ENCODE measurements at regions not wholly inside any gene's neighbourhood (a gene's known extent, or its start where the extent isn't known, plus 50 kb on each side); places are given as distances from the start of the nearest gene placed in this dataset.
A peak's percentile ranks its signal among the peaks of the same experiment; 100 is the strongest.
"Not testable (repeated sequence)": the region's sequence is repeated elsewhere in the genome, so short reads cannot be mapped to it uniquely, and the experiment has no call there.

DNA sequence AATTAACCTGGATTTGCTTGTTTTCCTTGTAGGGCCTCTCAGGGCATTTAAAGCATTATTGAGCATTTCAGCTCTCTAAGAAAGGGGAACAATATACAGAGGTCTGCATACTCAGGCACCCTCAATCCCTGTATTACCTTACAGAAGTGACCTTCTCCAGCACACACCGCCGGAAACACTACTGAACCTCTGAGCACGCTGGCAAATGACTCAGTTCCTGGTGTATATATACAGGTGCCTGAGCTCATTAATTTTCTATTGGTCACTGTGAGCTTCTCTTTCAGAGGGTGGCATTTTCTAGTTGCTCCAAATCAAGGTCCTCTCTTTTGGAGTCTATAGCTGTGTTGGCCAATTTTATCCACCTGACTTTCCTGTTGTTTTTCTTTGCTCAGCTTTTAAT lies 85.2 kb upstream of the COPS8 start:
- no peak overlapping the region for H3K4me3 ChIP-seq (ENCODE audit: low read depth, low read length)
- TF ChIP-seq, protein P1, sequence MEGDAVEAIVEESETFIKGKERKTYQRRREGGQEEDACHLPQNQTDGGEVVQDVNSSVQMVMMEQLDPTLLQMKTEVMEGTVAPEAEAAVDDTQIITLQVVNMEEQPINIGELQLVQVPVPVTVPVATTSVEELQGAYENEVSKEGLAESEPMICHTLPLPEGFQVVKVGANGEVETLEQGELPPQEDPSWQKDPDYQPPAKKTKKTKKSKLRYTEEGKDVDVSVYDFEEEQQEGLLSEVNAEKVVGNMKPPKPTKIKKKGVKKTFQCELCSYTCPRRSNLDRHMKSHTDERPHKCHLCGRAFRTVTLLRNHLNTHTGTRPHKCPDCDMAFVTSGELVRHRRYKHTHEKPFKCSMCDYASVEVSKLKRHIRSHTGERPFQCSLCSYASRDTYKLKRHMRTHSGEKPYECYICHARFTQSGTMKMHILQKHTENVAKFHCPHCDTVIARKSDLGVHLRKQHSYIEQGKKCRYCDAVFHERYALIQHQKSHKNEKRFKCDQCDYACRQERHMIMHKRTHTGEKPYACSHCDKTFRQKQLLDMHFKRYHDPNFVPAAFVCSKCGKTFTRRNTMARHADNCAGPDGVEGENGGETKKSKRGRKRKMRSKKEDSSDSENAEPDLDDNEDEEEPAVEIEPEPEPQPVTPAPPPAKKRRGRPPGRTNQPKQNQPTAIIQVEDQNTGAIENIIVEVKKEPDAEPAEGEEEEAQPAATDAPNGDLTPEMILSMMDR (IDR thresholded peaks at IDR 0.05; ENCODE audit: low read depth, low read length), result no peak
- in situ Hi-C loops (cut with HindIII; ENCODE audit: low sequenced_read_pairs), result no loop called here
- DNase-seq (ENCODE audit: low read depth, low spot score), result no peak

DNA sequence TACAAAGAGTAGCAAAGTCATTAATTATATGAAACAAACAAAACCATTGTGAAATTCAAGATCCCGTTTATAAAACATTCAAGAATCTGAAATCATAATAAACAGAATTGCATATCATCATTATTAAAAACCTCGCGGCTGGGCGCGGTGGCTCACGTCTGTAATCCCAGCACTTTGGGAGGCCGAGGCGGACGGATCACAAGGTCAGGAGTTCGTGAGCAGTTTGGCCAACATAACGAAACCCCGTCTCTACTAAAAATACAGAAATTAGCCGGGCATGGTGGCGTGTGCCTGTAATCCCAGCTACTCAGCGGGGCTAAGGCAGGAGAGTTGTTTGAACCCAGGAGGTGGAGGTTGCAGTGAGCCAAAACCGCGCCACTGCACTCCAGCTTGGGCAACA lies 80.3 kb upstream of the COPS8 start:
- in situ Hi-C loops (cut with HindIII; ENCODE audit: low sequenced_read_pairs); H3K4me3 ChIP-seq (ENCODE audit: low read depth, low read length); DNase-seq (ENCODE audit: low read depth, low spot score): not testable (repeated sequence)

- TF ChIP-seq, protein P1 (IDR thresholded peaks at IDR 0.05; ENCODE audit: low read depth, low read length), result no peak
- H3K4me3 ChIP-seq (ENCODE audit: low read depth, low read length), result no peak overlapping the region
- in situ Hi-C loops (cut with HindIII; ENCODE audit: low sequenced_read_pairs), result no loop called here
- no peak for DNase-seq (ENCODE audit: low read depth, low spot score)
These were observed 74.4 kb upstream of the COPS8 start for GRCh38 chr2:237011206-237011795.

- TF ChIP-seq, protein P1 (IDR thresholded peaks at IDR 0.05; ENCODE audit: low read depth, low read length), result no peak
- DNase-seq (ENCODE audit: low read depth, low spot score), result no peak
- in situ Hi-C loops (cut with HindIII; ENCODE audit: low sequenced_read_pairs), result no loop called here
- no peak overlapping the region for H3K4me3 ChIP-seq (ENCODE audit: low read depth, low read length)
These were observed 73.7 kb upstream of the COPS8 start for GRCh38 chr2:237012004-237012403.

GRCh38 chr2:237012577-237013267 lies 73.0 kb upstream of the COPS8 start:
- TF ChIP-seq, protein P1 (IDR thresholded peaks at IDR 0.05; ENCODE audit: low read depth, low read length), result no peak
- no peak overlapping the region for H3K4me3 ChIP-seq (ENCODE audit: low read depth, low read length)
- peak; percentile 46 for DNase-seq (ENCODE audit: low read depth, low spot score)
- in situ Hi-C loops (cut with HindIII; ENCODE audit: low sequenced_read_pairs), result no loop called here

GRCh38 chr2:237016121-237016915 lies 69.4 kb upstream of the COPS8 start:
- TF ChIP-seq, protein P1 (IDR thresholded peaks at IDR 0.05; ENCODE audit: low read depth, low read length), result no peak
- DNase-seq (ENCODE audit: low read depth, low spot score), result no peak
- in situ Hi-C loops (cut with HindIII; ENCODE audit: low sequenced_read_pairs), result no loop called here
- no peak overlapping the region for H3K4me3 ChIP-seq (ENCODE audit: low read depth, low read length)

DNA sequence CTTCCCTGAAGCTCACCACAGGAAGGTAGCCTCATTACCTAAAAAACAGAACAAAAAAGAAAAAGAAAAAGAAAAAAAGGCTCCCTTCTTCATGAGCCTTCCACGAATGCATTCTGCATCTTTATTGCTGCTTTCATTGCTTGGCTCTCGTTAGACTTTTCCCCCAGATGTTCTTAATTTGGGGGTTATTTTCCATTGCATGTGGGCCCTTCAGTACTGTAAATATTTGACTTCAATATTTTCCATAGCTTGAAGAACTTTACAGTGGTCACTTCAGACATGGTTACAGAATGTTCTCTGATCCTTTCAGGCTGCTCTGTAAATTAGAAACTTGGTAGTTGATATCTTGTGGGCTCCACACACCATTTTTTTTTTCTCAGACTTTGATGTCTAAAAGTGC lies 65.6 kb upstream of the COPS8 start:
- no peak overlapping the region for H3K4me3 ChIP-seq (ENCODE audit: low read depth, low read length)
- in situ Hi-C loops (cut with HindIII; ENCODE audit: low sequenced_read_pairs), result no loop called here
- TF ChIP-seq, protein P1 (IDR thresholded peaks at IDR 0.05; ENCODE audit: low read depth, low read length), result no peak
- DNase-seq (ENCODE audit: low read depth, low spot score), result no peak

All from astrocyte of the spinal cord (primary cell).